ENCODE measurements at regions not wholly inside any gene's neighbourhood (a gene's known extent, or its start where the extent isn't known, plus 50 kb on each side); places are given as distances from the start of the nearest gene placed in this dataset.

GRCh38 chrX:40298572-40299479, 201.1 kb upstream of the BCOR start:
- Histone ChIP-seq H3K36me3 (no peaks in the 10 kb centered on the region), H3K4me3 (no peak overlapping the region), H3K27me3 (peaks cover 0 to 49% (median 0%) of the 10 kb centered on the region in 7 donors), H3K27ac (no peak overlapping the region), H3K9me3 (no peaks in the 10 kb centered on the region), H3K4me1 (no peaks in the 10 kb centered on the region)
- TF ChIP-seq CTCF (IDR thresholded peaks at IDR 0.05): peak in 3 of 9 donors; percentile 10 to 31 (median 14)
- ATAC-seq (no peak), DNase-seq (no peak)
- 50 to 63% methylated on average over 26 to 36 of the region's 36 CpGs for WGBS, 2 donors
- intact Hi-C loops (cut with DNase I): loop anchor here in 1 of 10 donors (10.0 kb wide), 1 partner anchor 166 kb away; no protein-coding TSS in a partner anchor

GRCh38 chrX:40298069-40298468, 200.3 kb upstream of the BCOR start:
- Histone ChIP-seq H3K4me3 (no peak overlapping the region), H3K27ac (no peak overlapping the region), H3K27me3 (peaks cover 0 to 49% (median 0%) of the 10 kb centered on the region in 7 donors), H3K9me3 (no peaks in the 10 kb centered on the region), H3K36me3 (no peaks in the 10 kb centered on the region), H3K4me1 (no peaks in the 10 kb centered on the region)
- intact Hi-C loops (cut with DNase I): loop anchor here in 1 of 10 donors (10.0 kb wide), 1 partner anchor 167 kb away; no protein-coding TSS in a partner anchor
- no peak for ATAC-seq
- DNase-seq: no peak
- TF ChIP-seq CTCF (IDR thresholded peaks at IDR 0.05): no peak
- WGBS, 2 donors: 80 to 82% methylated on average over 5 to 7 of the region's 7 CpGs

- 78 to 98% methylated on average over 2 of the region's 2 CpGs for WGBS, 2 donors
- no peak for ATAC-seq
Observed at GRCh38 chrX:40291553-40291952, 193.8 kb upstream of the BCOR start.

More at GRCh38 chrX:40291553-40291952, 193.8 kb upstream of the BCOR start:
- Histone ChIP-seq H3K27me3 (peaks cover 0 to 5% (median 0%) of the 10 kb centered on the region in 7 donors), H3K4me1 (peaks cover 0 to 4% (median 0%) of the 10 kb centered on the region in 9 donors), H3K4me3 (no peak overlapping the region), H3K9me3 (peaks cover 0 to 17% (median 0%) of the 10 kb centered on the region in 11 donors), H3K27ac (no peak overlapping the region), H3K36me3 (no peaks in the 10 kb centered on the region)
- TF ChIP-seq CTCF (IDR thresholded peaks at IDR 0.05): no peak
- DNase-seq: no peak
- intact Hi-C loops (cut with DNase I): loop anchor here in 1 of 10 donors (10.0 kb wide), 1 partner anchor 173 kb away; no protein-coding TSS in a partner anchor
